GM10266 (cell line): ENCODE measurements at regions not wholly inside any gene's neighbourhood (a gene's known extent, or its start where the extent isn't known, plus 50 kb on each side); places are given as distances from the start of the nearest gene placed in this dataset.

Source experiments
- DNase-seq: peaks from one replicate; pipeline ENCODE4 v3.0.0; 2012; ENCODE audit errors: extremely low spot score
- TF ChIP-seq, protein P1 (sequence below): IDR thresholded peaks from 2 replicates; pipeline ENCODE4 v1.5.1; 2012; ENCODE audit warnings: mild to moderate bottlenecking, low read depth; ENCODE audit not compliant: control insufficient read depth, insufficient read depth; ENCODE audit errors: missing control alignments

- DNase-seq = no peak
- TF ChIP-seq, protein P1, sequence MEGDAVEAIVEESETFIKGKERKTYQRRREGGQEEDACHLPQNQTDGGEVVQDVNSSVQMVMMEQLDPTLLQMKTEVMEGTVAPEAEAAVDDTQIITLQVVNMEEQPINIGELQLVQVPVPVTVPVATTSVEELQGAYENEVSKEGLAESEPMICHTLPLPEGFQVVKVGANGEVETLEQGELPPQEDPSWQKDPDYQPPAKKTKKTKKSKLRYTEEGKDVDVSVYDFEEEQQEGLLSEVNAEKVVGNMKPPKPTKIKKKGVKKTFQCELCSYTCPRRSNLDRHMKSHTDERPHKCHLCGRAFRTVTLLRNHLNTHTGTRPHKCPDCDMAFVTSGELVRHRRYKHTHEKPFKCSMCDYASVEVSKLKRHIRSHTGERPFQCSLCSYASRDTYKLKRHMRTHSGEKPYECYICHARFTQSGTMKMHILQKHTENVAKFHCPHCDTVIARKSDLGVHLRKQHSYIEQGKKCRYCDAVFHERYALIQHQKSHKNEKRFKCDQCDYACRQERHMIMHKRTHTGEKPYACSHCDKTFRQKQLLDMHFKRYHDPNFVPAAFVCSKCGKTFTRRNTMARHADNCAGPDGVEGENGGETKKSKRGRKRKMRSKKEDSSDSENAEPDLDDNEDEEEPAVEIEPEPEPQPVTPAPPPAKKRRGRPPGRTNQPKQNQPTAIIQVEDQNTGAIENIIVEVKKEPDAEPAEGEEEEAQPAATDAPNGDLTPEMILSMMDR = no peak
Observed at GRCh38 chr9:16343249-16344237, 526.9 kb downstream of the BNC2 start.

DNA sequence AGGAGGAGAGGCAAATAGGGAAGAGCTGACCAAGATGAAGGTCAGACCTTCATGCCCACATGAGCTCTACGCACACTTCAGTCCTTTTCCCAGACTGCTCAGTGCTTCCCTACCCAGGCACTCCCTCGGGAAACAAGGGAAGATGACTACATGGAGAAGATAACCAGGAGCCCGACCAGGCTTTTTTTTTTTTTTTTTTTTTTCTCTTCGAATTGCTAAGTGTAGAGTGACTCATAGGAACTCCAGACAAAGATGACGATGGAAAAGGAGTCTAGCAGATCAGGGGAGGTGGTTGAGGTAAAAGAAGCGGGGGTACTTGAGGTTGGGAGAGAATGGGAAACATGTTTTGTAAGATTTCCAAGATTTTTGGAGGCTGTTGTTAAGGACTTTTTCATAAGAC lies 526.1 kb downstream of the BNC2 start:
- no peak for DNase-seq
- TF ChIP-seq, protein P1 = no peak

- no peak for DNase-seq
- TF ChIP-seq, protein P1 = no peak
Observed at GRCh38 chr9:16345902-16346301, 524.6 kb downstream of the BNC2 start.

DNA sequence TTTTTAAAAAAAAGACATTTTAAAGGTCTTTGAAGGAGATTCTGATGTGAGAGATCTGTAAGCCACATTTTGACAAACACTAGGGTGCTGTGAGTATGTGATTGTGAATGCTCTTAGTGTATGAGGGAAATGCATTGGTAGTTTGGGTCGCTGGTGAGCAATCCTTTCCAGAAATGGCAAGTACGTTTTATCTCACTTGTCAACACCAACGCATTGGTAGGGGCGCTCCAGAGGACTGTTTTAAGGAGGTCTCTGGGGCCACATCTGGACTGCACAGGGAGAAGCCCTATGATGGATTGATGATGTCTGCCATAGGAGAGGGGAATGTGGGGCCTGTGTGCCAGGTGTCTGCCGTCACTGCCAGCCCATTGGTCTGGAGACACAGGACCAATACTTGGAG lies 522.6 kb downstream of the BNC2 start:
- TF ChIP-seq, protein P1 = no peak
- DNase-seq = no peak

DNA sequence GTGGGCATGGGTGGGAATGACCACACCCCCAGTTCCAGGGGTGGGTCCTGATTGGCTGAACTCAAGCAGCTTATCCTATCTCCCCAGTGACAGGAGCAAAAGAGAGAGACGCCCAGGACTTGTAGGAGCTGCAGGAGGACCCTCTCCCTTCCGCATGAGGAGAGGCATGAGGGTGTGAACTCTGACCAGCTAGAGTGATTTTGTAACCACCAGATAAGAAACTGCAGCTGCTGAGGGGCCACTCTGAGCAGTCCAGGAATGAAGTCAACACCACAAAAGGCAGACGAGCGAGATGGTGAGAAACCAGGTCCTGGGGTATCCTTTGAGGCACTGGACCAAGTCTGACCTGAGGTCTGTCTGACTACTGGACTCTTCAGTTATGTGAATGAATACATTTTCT lies 521.9 kb downstream of the BNC2 start:
- DNase-seq = no peak
- TF ChIP-seq, protein P1 = no peak

DNA sequence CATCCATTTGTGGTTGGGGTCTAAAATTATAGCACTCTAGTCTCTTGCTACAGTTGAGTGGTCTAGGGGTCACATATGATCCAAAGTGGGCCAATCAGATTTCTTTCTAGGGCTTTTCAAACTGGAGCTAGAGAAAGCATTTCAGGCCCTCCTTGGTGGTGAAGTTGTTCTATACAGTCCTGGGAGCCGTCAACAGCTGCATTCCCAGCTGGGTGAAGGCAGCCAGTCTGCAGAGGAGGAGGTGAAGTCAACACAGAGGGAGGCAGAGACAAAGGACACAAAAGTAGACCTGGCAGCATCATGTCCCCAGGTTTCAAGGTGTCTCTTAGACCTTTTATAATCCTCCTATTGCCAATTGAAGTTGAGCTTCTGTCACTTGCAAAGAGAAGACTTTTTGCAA lies 518.2 kb downstream of the BNC2 start:
- TF ChIP-seq, protein P1 = no peak
- no peak for DNase-seq

- no peak for DNase-seq
Observed at GRCh38 chr9:16352791-16353401, 517.6 kb downstream of the BNC2 start.

More at GRCh38 chr9:16352791-16353401, 517.6 kb downstream of the BNC2 start:
- TF ChIP-seq, protein P1 = no peak
